ENCODE measurements at regions not wholly inside any gene's neighbourhood (a gene's known extent, or its start where the extent isn't known, plus 50 kb on each side); places are given as distances from the start of the nearest gene placed in this dataset.

GRCh38 chr2:106988361-106988760 is 102.4 kb upstream of the ST6GAL2 start:
- Mint-ChIP-seq H3K27me3 (ENCODE audit: unreplicated experiment) (no peaks in the 10 kb centered on the region), H3K36me3 (ENCODE audit: insufficient read depth, unreplicated experiment) (no peaks in the 10 kb centered on the region), H3K4me1 (ENCODE audit: low read depth, unreplicated experiment) (no peaks in the 10 kb centered on the region), H3K27ac (ENCODE audit: unreplicated experiment) (no peak overlapping the region), H3K9me3 (ENCODE audit: low read depth, unreplicated experiment) (peaks cover 13% of the 10 kb centered on the region), H3K4me3 (ENCODE audit: low read depth, unreplicated experiment) (no peak overlapping the region)
- CTCF ChIA-PET, result no interaction called here
- no peak for TF ChIP-seq CTCF (IDR thresholded peaks at IDR 0.05; ENCODE audit: unreplicated experiment)
- intact Hi-C loops (cut with micrococcal nuclease; ENCODE audit: unreplicated experiment), result no loop called here
- BruUV-seq (replicated peaks), result no TSS peak
- no peak for DNase-seq

- CTCF ChIA-PET, result no interaction called here
Measured at GRCh38 chr2:106990297-106990696, 104.3 kb upstream of the ST6GAL2 start.

GRCh38 chr2:106991866-106992265 is 105.9 kb upstream of the ST6GAL2 start:
- Mint-ChIP-seq H3K9me3 (ENCODE audit: low read depth, unreplicated experiment) (peaks cover 7% of the 10 kb centered on the region), H3K27ac (ENCODE audit: unreplicated experiment) (no peak overlapping the region), H3K4me1 (ENCODE audit: low read depth, unreplicated experiment) (no peaks in the 10 kb centered on the region), H3K27me3 (ENCODE audit: unreplicated experiment) (no peaks in the 10 kb centered on the region), H3K36me3 (ENCODE audit: insufficient read depth, unreplicated experiment) (no peaks in the 10 kb centered on the region), H3K4me3 (ENCODE audit: low read depth, unreplicated experiment) (no peak overlapping the region)
- BruUV-seq (replicated peaks), result no TSS peak
- no peak for DNase-seq
- TF ChIP-seq CTCF (IDR thresholded peaks at IDR 0.05; ENCODE audit: unreplicated experiment), result no peak
- CTCF ChIA-PET, result no interaction called here
- intact Hi-C loops (cut with micrococcal nuclease; ENCODE audit: unreplicated experiment), result no loop called here

More at GRCh38 chr2:106990297-106990696, 104.3 kb upstream of the ST6GAL2 start:
- Mint-ChIP-seq H3K27me3 (ENCODE audit: unreplicated experiment) (no peaks in the 10 kb centered on the region), H3K27ac (ENCODE audit: unreplicated experiment) (no peak overlapping the region), H3K4me3 (ENCODE audit: low read depth, unreplicated experiment) (no peak overlapping the region), H3K9me3 (ENCODE audit: low read depth, unreplicated experiment) (peaks cover 9% of the 10 kb centered on the region), H3K4me1 (ENCODE audit: low read depth, unreplicated experiment) (no peaks in the 10 kb centered on the region), H3K36me3 (ENCODE audit: insufficient read depth, unreplicated experiment) (no peaks in the 10 kb centered on the region)
- no TSS peak for BruUV-seq (replicated peaks)
- intact Hi-C loops (cut with micrococcal nuclease; ENCODE audit: unreplicated experiment), result no loop called here
- DNase-seq, result no peak
- TF ChIP-seq CTCF (IDR thresholded peaks at IDR 0.05; ENCODE audit: unreplicated experiment), result no peak

GRCh38 chr2:106995556-106995955 is 109.6 kb upstream of the ST6GAL2 start:
- BruUV-seq (replicated peaks), result no TSS peak
- Mint-ChIP-seq H3K36me3 (ENCODE audit: insufficient read depth, unreplicated experiment) (no peaks in the 10 kb centered on the region), H3K27me3 (ENCODE audit: unreplicated experiment) (no peaks in the 10 kb centered on the region), H3K9me3 (ENCODE audit: low read depth, unreplicated experiment) (peaks cover 6% of the 10 kb centered on the region), H3K4me3 (ENCODE audit: low read depth, unreplicated experiment) (no peak overlapping the region), H3K4me1 (ENCODE audit: low read depth, unreplicated experiment) (no peaks in the 10 kb centered on the region), H3K27ac (ENCODE audit: unreplicated experiment) (no peak overlapping the region)
- CTCF ChIA-PET, result no interaction called here
- no peak for DNase-seq
- no peak for TF ChIP-seq CTCF (IDR thresholded peaks at IDR 0.05; ENCODE audit: unreplicated experiment)
- intact Hi-C loops (cut with micrococcal nuclease; ENCODE audit: unreplicated experiment), result no loop called here
